HG03196 (cell line): ENCODE measurements at regions not wholly inside any gene's neighbourhood (a gene's known extent, or its start where the extent isn't known, plus 50 kb on each side); places are given as distances from the start of the nearest gene placed in this dataset.
"Not testable (repeated sequence)": the region's sequence is repeated elsewhere in the genome, so short reads cannot be mapped to it uniquely, and the experiment has no call there.

Experiments used
- ATAC-seq: cut with Tn5 transposase; IDR thresholded peaks from one replicate; pipeline ENCODE4 v1.9.1; 2021; ENCODE audit not compliant: unreplicated experiment

GRCh38 chr3:127441764-127442163, 148.8 kb downstream of the TPRA1 start:
- no peak for ATAC-seq

- ATAC-seq, result no peak
Observed at GRCh38 chr3:127440384-127440783, 150.1 kb downstream of the TPRA1 start.

GRCh38 chr3:127439621-127440020, 150.9 kb downstream of the TPRA1 start:
- no peak for ATAC-seq

- no peak for ATAC-seq
Observed at GRCh38 chr3:127438951-127439350, 151.1 kb upstream of the PRR20G start.

- ATAC-seq, result no peak
Observed at GRCh38 chr3:127438371-127438770, 150.5 kb upstream of the PRR20G start.

DNA sequence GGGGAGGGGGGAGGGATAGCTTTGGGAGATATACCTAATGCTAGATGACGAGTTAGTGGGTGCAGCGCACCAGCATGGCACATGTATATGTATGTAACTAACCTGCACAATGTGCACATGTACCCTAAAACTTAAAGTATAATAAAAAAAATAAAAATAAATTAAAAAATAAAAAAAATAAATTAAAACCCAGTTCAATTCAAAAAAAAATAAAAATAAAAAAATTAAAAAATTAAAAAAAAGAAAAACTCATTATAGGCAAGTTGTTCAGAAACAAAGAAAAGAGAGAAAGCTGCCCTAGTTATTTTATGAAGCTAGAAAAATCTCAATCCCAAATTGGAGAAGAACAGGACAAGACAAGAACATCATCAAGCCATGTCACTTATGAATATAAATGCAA, 147.5 kb upstream of the PRR20G start:
- not testable (repeated sequence) for ATAC-seq

DNA sequence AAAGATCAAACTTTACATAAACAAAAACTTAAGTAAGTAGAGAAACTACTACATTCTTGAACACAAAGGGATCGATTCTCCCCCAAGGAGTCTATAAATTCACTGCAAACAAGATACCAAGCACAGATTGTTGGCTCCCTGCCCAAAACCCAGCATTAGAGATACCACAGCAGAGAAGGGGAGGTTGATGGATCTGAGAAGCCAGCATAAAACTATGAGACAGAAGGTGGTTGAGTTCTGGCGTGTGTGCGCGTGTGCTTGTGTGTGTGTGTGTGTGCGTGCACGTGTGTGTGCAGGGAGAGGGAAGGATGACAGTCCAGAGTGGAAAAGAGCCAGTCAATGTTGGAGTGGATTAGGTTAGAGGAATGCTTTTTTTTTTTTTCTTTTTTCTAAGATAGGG, 143.2 kb upstream of the PRR20G start:
- ATAC-seq, result no peak

- no peak for ATAC-seq
Observed at GRCh38 chr3:127428344-127428997, 140.6 kb upstream of the PRR20G start.

GRCh38 chr3:127427666-127428065, 139.8 kb upstream of the PRR20G start:
- no peak for ATAC-seq

DNA sequence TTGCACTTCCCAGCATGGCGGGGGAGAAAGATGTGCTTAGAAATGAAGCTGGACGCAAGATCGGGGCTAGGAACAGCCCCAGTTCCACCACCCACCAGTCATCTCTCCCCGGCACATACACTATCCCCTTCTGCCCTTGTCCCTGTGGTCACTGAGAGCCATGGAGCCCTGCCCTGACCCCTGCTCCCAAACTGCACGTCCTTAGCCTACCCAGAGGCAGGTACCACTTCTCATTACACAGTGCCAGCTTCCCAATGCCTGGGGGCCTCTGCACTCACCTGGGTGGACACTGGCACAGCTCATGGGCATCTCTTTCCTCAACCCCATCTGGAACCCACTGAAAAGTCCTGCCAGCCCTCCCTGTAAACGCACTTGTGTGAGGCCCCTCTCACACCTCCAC, 139.3 kb upstream of the PRR20G start:
- no peak for ATAC-seq

DNA sequence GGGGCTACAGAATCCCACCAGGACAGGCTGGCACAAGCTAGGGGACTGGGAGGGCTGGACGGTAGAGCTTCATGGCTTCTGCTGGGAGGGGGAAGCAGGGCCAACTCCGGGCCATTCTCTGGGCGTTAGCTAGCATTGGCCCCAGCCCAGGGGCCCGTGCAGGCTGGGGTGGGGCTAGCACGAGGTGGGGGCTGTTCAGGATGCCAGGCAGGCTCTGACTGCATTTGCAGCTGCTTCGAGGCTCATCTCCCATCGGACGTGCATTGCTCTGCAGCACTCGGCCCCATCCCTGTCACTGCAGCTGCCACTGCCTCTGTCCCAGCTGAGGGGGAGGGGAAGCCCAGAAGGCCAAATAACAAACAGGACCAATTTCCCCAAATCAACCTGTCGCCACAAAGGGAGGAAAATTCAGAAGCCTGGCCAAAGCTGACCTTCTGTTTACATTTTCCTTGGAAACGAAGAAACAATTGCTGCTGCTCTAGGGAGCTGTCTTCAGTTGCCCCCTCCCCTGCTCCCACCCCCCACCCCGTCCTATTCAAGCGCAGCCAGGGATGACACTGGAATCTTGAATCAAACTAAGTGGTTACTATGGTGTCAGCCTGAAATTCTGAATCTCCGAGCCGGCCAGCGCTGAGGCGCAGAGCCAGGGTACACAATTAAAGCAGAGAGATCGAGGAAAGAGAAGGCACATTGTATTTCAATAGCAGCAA, 138.8 kb upstream of the PRR20G start:
- ATAC-seq, result no peak

DNA sequence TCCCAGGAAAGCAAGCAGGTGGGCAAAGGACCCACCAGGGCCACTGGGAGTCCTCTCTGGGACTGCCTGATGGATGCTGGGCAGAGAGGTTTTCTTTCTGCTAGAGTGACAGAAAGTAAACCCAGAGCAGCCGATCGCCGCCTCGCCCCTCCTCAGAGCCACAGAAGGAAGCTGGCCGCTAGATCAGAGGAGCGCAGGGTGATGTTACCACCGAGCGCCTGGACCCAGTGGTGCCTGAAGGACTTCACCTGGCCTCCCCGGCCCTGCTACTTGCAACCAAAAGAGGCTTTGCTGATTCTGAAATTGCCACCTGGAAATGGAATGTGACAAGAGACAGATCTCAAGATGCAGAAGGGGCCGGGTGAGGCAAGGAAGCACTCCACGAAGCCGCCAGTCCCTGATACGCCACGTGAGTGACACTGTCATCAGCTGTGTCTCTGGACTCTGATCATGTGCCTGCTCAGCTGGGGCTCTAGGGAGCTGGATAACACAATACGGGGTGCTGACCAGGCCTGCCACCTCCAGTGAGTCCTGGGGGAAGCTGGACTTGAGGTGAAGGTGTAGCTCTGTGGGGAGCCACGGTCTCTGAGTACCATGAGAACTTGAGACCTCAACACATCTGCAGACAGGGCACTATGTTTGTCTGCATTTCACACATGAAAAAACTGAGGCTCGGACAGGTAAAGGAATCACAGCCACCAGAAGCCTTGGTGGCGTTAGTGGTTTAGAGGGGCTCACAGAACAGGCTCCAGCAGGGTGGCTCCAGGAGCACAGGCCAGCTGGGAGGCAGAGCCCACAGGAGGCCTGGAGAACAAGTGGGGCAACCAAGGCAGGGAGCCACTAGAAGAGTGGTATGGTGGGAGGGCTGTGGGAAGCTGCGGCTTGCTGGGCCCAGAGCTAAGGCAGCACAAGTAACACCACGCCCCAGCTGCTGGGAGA, 137.9 kb upstream of the PRR20G start:
- no peak for ATAC-seq

- ATAC-seq, result no peak
Observed at GRCh38 chr3:127424766-127425504, 137.1 kb upstream of the PRR20G start.

DNA sequence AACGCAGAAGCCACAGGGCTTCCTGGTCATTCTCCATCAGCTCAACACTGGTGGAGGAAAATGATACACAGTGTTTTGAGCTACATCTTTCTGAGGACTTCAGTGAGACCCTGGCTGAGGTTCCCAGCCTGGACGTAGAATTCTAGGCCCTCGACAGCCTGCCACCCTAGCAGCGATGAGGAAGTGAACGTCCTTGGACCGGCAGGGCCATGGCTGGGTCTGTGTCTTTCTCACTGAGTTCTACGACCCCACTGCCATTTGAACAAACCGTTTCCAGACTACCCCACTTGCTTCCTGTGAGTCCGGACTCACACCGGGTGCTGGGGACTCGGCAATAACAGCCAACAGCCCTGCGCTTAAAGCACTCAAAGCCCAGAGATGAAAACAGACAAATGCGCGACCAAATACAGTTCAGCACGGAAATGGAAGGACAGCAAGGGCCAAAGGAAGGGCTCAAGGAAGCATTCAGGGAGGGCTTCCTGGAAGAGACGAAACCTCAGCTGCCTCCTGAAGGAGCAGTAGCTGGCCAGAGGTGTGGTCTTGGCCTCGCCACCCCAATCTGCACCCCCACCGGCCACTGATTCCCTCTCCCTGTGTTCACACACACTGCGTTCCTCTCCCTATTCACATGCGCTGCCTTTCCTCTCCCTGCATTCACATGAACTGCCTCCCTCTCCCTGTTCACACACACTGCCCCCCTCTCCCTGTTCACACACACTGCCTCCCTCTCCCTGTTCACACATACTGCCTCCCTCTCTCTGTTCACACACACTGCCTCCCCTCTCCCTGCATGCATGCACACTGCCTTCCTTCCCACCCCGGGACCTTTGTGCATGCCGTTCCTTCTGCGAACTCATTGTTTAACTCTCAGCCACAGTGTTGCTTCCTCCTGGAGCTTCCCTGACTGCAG, 136.3 kb upstream of the PRR20G start:
- ATAC-seq, result no peak

DNA sequence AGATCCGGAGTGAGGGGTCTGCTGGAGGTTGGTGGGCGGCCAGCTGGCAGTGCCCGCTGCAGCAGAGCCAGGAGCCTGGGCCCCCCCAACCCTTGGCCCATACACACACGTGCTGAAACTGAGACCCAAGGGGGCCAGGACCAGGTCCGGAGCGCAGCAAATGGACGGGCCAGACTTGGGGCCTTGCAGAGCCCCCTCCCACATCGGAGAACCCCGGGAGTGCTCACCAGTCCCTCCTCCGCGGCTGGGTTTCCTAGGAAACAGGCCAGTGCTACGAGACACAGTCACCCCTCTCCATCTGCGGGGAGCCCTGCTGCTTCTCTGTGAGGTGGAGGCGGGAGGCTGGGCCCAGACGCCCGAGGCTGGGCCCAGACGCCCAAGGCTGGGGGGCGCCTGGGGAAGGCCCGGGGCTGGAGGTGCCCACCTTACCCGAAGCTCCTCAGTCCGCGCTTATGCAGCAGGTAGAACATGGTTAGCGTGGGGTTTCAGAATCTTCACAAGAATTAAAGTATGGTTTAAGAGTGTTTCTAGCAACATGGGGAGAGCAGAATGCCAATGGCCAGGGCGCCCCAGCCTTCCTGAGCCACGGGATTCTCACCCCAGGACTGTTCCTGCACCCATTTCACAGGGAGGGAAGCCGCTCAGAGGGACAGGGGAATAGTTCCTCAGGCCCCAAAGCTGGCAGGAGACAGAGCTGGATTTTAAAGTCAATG, 135.0 kb upstream of the PRR20G start:
- ATAC-seq, result no peak

DNA sequence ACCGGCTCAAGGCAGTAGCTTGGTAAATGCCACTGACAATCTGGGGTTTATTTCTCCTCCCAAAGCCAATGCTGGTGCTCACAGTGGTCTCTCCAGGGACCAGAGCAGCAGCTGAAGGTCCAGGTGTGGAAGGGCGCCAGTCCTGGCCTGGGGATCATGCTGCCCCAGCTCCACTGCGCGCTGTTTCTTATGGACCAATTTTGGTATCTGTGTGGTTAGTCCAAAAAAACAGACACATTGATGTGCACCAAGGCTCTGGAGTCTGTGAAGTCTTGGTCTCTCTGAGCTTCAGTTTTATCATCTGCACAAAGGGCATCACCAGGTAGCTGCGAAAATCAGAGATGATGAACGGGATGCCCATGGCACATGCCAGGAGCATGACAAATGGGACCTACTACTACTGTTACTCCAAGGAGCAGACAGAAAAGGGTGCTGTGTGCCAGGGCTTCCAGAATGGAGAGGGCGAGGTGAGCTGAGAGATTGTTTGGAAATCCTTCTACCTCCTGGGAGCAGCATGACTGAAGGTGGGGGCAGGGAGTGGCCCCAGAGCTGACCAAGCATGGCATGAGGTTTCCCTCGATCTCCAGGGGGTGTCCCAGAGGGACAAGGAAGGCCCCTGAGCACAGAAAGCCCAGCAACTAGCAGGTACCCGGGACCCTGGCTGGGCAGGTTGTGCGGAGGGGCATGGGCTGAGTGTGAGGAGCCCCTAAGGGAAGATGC, 134.3 kb upstream of the PRR20G start:
- no peak for ATAC-seq

- no peak for ATAC-seq
Observed at GRCh38 chr3:127420829-127421228, 133.0 kb upstream of the PRR20G start.

DNA sequence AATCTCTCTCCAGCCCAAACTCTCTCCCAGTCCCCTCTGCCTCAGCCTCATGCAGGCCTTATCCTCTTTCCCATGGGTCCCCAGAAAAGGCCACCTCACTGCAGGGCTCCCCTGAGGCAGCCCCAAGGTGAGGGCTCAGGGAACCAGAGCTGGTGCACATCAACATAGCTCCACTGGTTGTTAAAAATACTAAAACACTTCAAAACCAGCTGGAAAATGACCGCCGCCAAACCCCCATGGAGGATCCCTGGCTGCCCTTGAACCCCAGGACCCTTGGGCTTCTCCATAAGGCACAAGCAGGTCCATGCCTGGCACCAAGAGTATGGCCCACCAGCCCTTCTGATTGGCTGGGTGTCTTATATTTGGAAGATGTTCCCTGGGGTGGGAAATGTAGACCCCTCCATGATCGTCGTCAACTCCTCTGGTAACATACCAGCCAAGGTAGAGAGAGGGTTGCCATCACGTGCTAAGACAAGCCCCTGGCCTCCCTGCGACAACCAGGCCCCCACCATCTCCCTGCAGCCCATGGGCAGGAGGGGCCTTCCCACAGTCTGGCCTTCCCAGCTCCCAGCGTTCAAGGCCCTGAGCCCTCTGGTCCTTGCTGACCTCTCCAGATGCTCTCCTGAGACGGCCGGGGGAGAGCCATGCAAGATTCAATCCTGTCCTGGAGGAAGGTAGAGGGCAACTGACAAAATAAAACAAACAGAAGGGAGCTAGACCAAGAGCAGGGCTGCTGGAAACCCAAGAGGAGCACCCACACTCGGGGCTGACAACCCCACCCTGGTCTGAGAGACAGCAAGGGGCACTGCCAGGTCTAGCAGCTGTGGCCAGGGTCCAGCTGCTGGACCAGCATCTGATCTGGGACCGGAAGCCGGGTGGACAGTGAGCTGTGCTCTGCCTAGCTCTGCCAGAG, 132.1 kb upstream of the PRR20G start:
- no peak for ATAC-seq
